ENCODE measurements at regions not wholly inside any gene's neighbourhood (a gene's known extent, or its start where the extent isn't known, plus 50 kb on each side); places are given as distances from the start of the nearest gene placed in this dataset.

- ChIA-PET POLR2A (no interaction called here), CTCF (no interaction called here)
- no peaks in the 10 kb centered on the region for H3K36me3 ChIP-seq (ENCODE audit: control insufficient read depth, insufficient read depth, low read length)
- no peak overlapping the region for H3K4me3 ChIP-seq (ENCODE audit: low read depth in 2 of 2, low read length in 2 of 2)
- no peaks in the 10 kb centered on the region for H3K4me1 ChIP-seq (ENCODE audit: control insufficient read depth, insufficient read depth, low read length)
- DNase-seq (ENCODE audit: low read depth, low spot score) (no peak), ATAC-seq (no peak)
- TF ChIP-seq CTCF (IDR thresholded peaks at IDR 0.05) = no peak
- TF ChIP-seq TCF7L2 (IDR thresholded peaks at IDR 0.05; ENCODE audit: low read depth, low read length) = no peak
- TF ChIP-seq REST (IDR thresholded peaks at IDR 0.05; ENCODE audit: insufficient read depth in 1 of 2, low read depth in 2 of 2, low read length in 1 of 2) = no peak
- no peak for TF ChIP-seq POLR2AphosphoS5 (IDR thresholded peaks at IDR 0.05; ENCODE audit: low read depth, low read length)
- TF ChIP-seq SIN3A (IDR thresholded peaks at IDR 0.05; ENCODE audit: borderline replicate concordance, insufficient read depth, low read depth, low read length) = no peak
- H3K27ac ChIP-seq (ENCODE audit: low read length) = no peak overlapping the region
- peaks cover 2% of the 10 kb centered on the region; the same call in 1 of the 2 replicates for H3K27me3 ChIP-seq (ENCODE audit: control insufficient read depth, insufficient read depth, low read length)
- in situ Hi-C loops (cut with HindIII; ENCODE audit: low pct_unique_long_range_greater_than_20kb, low sequenced_read_pairs) = no loop called here
- no peaks in the 10 kb centered on the region for H3K9me3 ChIP-seq (ENCODE audit: control insufficient read depth, insufficient read depth, low read depth, low read length)
- no TSS peak for BruUV-seq (replicated peaks)
- intact Hi-C loops (cut with micrococcal nuclease; ENCODE audit: unreplicated experiment) = no loop called here
These were observed 133.7 kb downstream of the LINC00237 start for GRCh38 chr20:20972490-20972889.

GRCh38 chr20:20971810-20972209 lies 134.3 kb downstream of the LINC00237 start:
- no peaks in the 10 kb centered on the region for H3K36me3 ChIP-seq (ENCODE audit: control insufficient read depth, insufficient read depth, low read length)
- no peak overlapping the region for H3K27ac ChIP-seq (ENCODE audit: low read length)
- TF ChIP-seq TCF7L2 (IDR thresholded peaks at IDR 0.05; ENCODE audit: low read depth, low read length) (no peak), REST (IDR thresholded peaks at IDR 0.05; ENCODE audit: insufficient read depth in 1 of 2, low read depth in 2 of 2, low read length in 1 of 2) (no peak), POLR2AphosphoS5 (IDR thresholded peaks at IDR 0.05; ENCODE audit: low read depth, low read length) (no peak), SIN3A (IDR thresholded peaks at IDR 0.05; ENCODE audit: borderline replicate concordance, insufficient read depth, low read depth, low read length) (no peak), CTCF (IDR thresholded peaks at IDR 0.05) (no peak)
- no peak for ATAC-seq
- in situ Hi-C loops (cut with HindIII; ENCODE audit: low pct_unique_long_range_greater_than_20kb, low sequenced_read_pairs) = no loop called here
- no peaks in the 10 kb centered on the region for H3K9me3 ChIP-seq (ENCODE audit: control insufficient read depth, insufficient read depth, low read depth, low read length)
- peaks cover 2% of the 10 kb centered on the region for H3K27me3 ChIP-seq (ENCODE audit: control insufficient read depth, insufficient read depth, low read length)
- H3K4me1 ChIP-seq (ENCODE audit: control insufficient read depth, insufficient read depth, low read length) = no peaks in the 10 kb centered on the region
- H3K4me3 ChIP-seq (ENCODE audit: low read depth in 2 of 2, low read length in 2 of 2) = no peak overlapping the region
- ChIA-PET CTCF (no interaction called here), POLR2A (no interaction called here)
- intact Hi-C loops (cut with micrococcal nuclease; ENCODE audit: unreplicated experiment) = no loop called here
- BruUV-seq (replicated peaks) = no TSS peak
- DNase-seq (ENCODE audit: low read depth, low spot score) = no peak
